K562 (cell line): ENCODE measurements at regions not wholly inside any gene's neighbourhood (a gene's known extent, or its start where the extent isn't known, plus 50 kb on each side); places are given as distances from the start of the nearest gene placed in this dataset.

ENCODE experiments used
- ATAC-seq: fragments of 200-7000 bp; cut with Tn5 transposase; 3 replicates; pipeline ENCODE4 v1.9.1; 2020; ENCODE audit warnings: moderate library complexity
- BruUV-seq: library from RNA; stranded (reverse); fragments of 400-500 nt; replicated peaks from 2 replicates; lab custom pipeline; 2021; lab: Mats Ljungman, UMichigan
- CTCF ChIA-PET: fragments of 300-600 bp; formaldehyde crosslinking; extraction: SDS; loops from one replicate; lab custom pipeline; 2021; ENCODE audit warnings: low intra/inter-chr PET ratio; lab: Yijun Ruan, JAX
- POLR2A ChIA-PET: fragments of 300-600, 350-650 bp; sonication (Branson Sonifier 250); formaldehyde crosslinking; extraction: SDS; loops from one replicate; lab custom pipeline; 2021; ENCODE audit warnings: antibody characterized with exemption, inconsistent platforms; lab: Yijun Ruan, JAX
- DNase-seq, 4 experiments: peaks; one replicate each; pipeline versions ENCODE4 v3.0.0 to v3.0.0-alpha.2; 2011 to 2018; ENCODE audit warnings: low spot score in 3 of 4, mixed read lengths in 3 of 4; ENCODE audit errors: extremely low read depth in 1 of 4
- FAIRE-seq: peaks from 2 replicates; lab custom pipeline; 2011; peaks lifted over from hg19 to GRCh38; lab: Jason Lieb, UNC
- H2AFZ ChIP-seq: 2 replicates; pipeline ENCODE4 v1.6.0; 2011; ENCODE audit warnings: low read depth, low read length, control low read depth, inconsistent platforms
- H3K27ac ChIP-seq: fragments of 200-600 bp; 3 replicates; pipeline ENCODE4 v1.8.0; 2011; ENCODE audit warnings: low read depth, mild to moderate bottlenecking, control low read depth, inconsistent platforms, low read length, moderate library complexity, mixed read lengths; ENCODE audit errors: extremely low read depth
- H3K27me3 ChIP-seq, 2 experiments: fragments of 300-600 bp in 1 of 2; 2 replicates in 1 of 2; 3 replicates in 1 of 2; pipeline versions ENCODE4 v1.6.0 to v1.8.0; 2011; ENCODE audit warnings: inconsistent platforms in 2 of 2, low read length in 2 of 2, mild to moderate bottlenecking in 1 of 2, mixed read lengths in 1 of 2, moderate library complexity in 1 of 2; ENCODE audit not compliant: control insufficient read depth in 2 of 2, insufficient read depth in 2 of 2
- H3K36me3 ChIP-seq: fragments of 300-600 bp; 3 replicates; pipeline ENCODE4 v1.8.0; 2011; ENCODE audit warnings: mild to moderate bottlenecking, low read length, inconsistent platforms; ENCODE audit not compliant: control insufficient read depth, insufficient read depth
- H3K4me1 ChIP-seq, 2 experiments: fragments of 200-600 bp in 1 of 2; replicated peaks in 1 of 2; 2 replicates in 1 of 2; 3 replicates in 1 of 2; pipeline versions ENCODE4 v1.5.1 to v1.8.0; 2011; ENCODE audit warnings: inconsistent platforms in 2 of 2, low read length in 2 of 2, mild to moderate bottlenecking in 1 of 2, mixed read lengths in 1 of 2, moderate library complexity in 1 of 2; ENCODE audit not compliant: control insufficient read depth in 2 of 2, insufficient read depth in 2 of 2
- H3K4me2 ChIP-seq: 2 replicates; pipeline ENCODE4 v1.6.1; 2011; ENCODE audit warnings: low read length, control low read depth, inconsistent platforms, mixed read lengths; ENCODE audit not compliant: insufficient read depth
- H3K4me3 ChIP-seq: fragments of 200-600 bp; sonication (generic), shearing (Covaris generic); 2 replicates; pipeline ENCODE4 v1.5.1; 2016; ENCODE audit warnings: control low read depth, inconsistent platforms
- H3K79me2 ChIP-seq: fragments of 200-600 bp; 3 replicates; pipeline ENCODE4 v1.8.0; 2011; ENCODE audit warnings: low read length, inconsistent platforms; ENCODE audit not compliant: control insufficient read depth, insufficient read depth
- H3K9ac ChIP-seq, 2 experiments: 2 replicates each; pipeline versions ENCODE4 v1.6.0 to v1.6.1; 2011; ENCODE audit warnings: low read depth in 2 of 2, low read length in 2 of 2, control low read depth in 1 of 2, inconsistent platforms in 1 of 2, mild to moderate bottlenecking in 1 of 2, mixed read lengths in 1 of 2; ENCODE audit not compliant: insufficient read depth in 1 of 2
- H3K9me1 ChIP-seq: one replicate; pipeline ENCODE4 v1.6.0; 2011; ENCODE audit warnings: inconsistent platforms, mild to moderate bottlenecking, low read length, moderate library complexity; ENCODE audit not compliant: control insufficient read depth, insufficient read depth
- H3K9me3 ChIP-seq: replicated peaks from 2 replicates; pipeline ENCODE4 v1.5.1; 2011; ENCODE audit warnings: low read depth, low read length, inconsistent platforms; ENCODE audit not compliant: control insufficient read depth, insufficient read depth
- H4K20me1 ChIP-seq: replicated peaks from 2 replicates; pipeline ENCODE4 v1.6.1; 2011; ENCODE audit warnings: low read length, inconsistent platforms, mixed read lengths; ENCODE audit not compliant: control insufficient read depth, insufficient read depth
- ESRRB ChIP-seq: fragments of 250-450 bp; sonication (Bioruptor Pico); IDR thresholded peaks from 2 replicates; pipeline ENCODE4 v1.5.0; 2020; ENCODE audit warnings: mild to moderate bottlenecking, moderate library complexity, borderline replicate concordance
- EWSR1 ChIP-seq: fragments of 450-650 bp; IDR thresholded peaks from 2 replicates; pipeline ENCODE4 v1.6.1; 2018; ENCODE audit warnings: borderline replicate concordance, mild to moderate bottlenecking, low read depth, moderate library complexity; ENCODE audit not compliant: partially characterized antibody
- KLF16 ChIP-seq: IDR thresholded peaks from 2 replicates; pipeline ENCODE4 v1.6.1; 2016; ENCODE audit warnings: antibody characterized with exemption
- PHB ChIP-seq: fragments of 250-450 bp; sonication (Bioruptor Pico); IDR thresholded peaks from 2 replicates; pipeline ENCODE4 v1.5.0; 2021
- RBM14 ChIP-seq: fragments of 200-400 bp; formaldehyde crosslinking; IDR thresholded peaks from 2 replicates; pipeline ENCODE4 v1.6.1; 2018; ENCODE audit warnings: low read depth, mild to moderate bottlenecking, low read length, moderate library complexity, borderline replicate concordance; ENCODE audit not compliant: insufficient read depth
- ZNF785 ChIP-seq: fragments of 250-450 bp; sonication (Bioruptor Pico); IDR thresholded peaks from 2 replicates; pipeline ENCODE4 v1.4.0; 2020; ENCODE audit warnings: mild to moderate bottlenecking
- WGBS: fragments of 100-300 bp; shearing (Covaris generic); methylation state at CpG from one replicate; pipeline ENCODE4 v1.1.6; 2016; ENCODE audit warnings: low coverage, mixed read lengths; ENCODE audit not compliant: insufficient coverage; ENCODE audit errors: missing lambda C conversion rate; 5-methylcytosine and 5-hydroxymethylcytosine counted together
- in situ Hi-C: fragments of 300-500 bp; cut with MboI; formaldehyde crosslinking; loops from 4 replicates; pipeline ENCODE4 v1.15.0; 2018; ENCODE audit warnings: inconsistent platforms, mixed read lengths
- intact Hi-C: fragments of 100-400 bp; cut with micrococcal nuclease; formaldehyde crosslinking; loops from 2 replicates; pipeline ENCODE4 v1.14.2; 2022

DNA sequence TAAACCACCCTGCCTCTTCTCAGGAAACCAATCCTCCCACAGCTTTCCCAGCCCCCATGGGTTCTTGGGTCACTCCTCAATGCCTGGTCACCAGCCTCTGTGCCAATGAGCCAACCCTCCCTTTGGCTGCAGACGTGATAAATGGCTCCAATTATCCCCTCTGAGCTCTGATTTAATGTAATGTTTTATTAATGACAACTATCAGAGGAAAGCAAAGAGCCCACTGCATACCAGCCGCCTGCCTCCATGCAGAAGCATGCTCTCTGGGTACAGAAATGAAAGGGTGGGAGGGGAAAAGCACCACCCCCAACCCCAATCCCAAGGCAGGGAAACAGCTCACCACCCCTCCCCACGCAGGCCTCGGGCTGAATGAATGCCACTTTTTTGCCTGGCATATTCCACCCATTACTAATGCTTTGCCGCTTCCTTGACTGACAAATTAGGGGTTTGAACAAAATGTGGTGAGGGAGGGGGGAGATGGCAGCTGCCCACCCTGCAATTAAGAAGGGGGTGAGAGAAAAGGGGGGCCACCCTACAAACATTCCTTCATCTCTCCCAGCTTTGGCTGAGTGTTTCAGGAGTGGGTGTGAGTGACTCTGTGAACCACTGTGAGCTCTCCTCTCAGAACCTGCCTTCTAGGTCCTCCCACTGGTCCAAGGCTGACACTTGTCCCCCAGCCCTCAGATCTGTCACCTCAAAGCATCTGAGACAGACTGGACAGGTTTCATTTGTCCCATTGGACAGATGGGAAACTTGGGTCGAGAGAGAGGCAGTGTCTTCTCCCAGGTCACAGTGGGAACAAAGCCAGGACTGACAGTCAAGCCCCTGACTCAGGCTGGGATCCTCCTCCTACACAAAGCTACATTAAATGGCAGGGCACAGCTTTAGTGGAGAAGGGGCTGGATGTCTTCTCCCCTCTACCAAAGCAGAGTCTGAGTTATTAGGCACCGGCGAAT is 161.5 kb downstream of the TMEM132E start:
- no peaks in the 10 kb centered on the region for H3K9me1 ChIP-seq
- no peaks in the 10 kb centered on the region for H3K36me3 ChIP-seq
- peaks cover 0 to 11% of the 10 kb centered on the region in 2 experiments; a peak in 1 of 5 replicates for H3K27me3 ChIP-seq
- H3K4me2 ChIP-seq: no peak overlapping the region
- no peak for DNase-seq
- intact Hi-C loops (no loop called here), in situ Hi-C loops (no loop called here)
- POLR2A ChIA-PET: interaction anchor here (0.6 to 1.3 kb wide), 3 partner anchors 15 to 105 kb away, joined by 3 read pairs; no protein-coding TSS in a partner anchor
- H3K4me1 ChIP-seq: no peaks in the 10 kb centered on the region
- H4K20me1 ChIP-seq: no peaks in the 10 kb centered on the region
- no peak overlapping the region for H3K27ac ChIP-seq
- WGBS: 4% methylated on average over 8 of the region's 8 CpGs
- no peak overlapping the region for H2AFZ ChIP-seq
- H3K4me3 ChIP-seq: no peak overlapping the region
- H3K9me3 ChIP-seq: no peaks in the 10 kb centered on the region
- FAIRE-seq: no peak
- no peak for TF ChIP-seq PHB
- no peak for TF ChIP-seq ZNF785 (CRISPR knock-in tag)
- TF ChIP-seq ESRRB (CRISPR knock-in tag): no peak
- no peak for TF ChIP-seq EWSR1
- TF ChIP-seq RBM14: no peak
- TF ChIP-seq KLF16: no peak
- TF ChIP-seq, all 486 proteins: peak for 0
- BruUV-seq: no TSS peak
- ATAC-seq: no peak
- CTCF ChIA-PET: no interaction called here
- H3K9ac ChIP-seq: no peak overlapping the region
- no peaks in the 10 kb centered on the region for H3K79me2 ChIP-seq
